Hepatocyte (in vitro differentiated cells): ENCODE measurements at regions not wholly inside any gene's neighbourhood (a gene's known extent, or its start where the extent isn't known, plus 50 kb on each side); places are given as distances from the start of the nearest gene placed in this dataset. TPM values are rescaled to one million over a fixed set of nuclear protein-coding genes. Genes with fewer than 3 reads are reported as not detected.

Experiments
- DNase-seq: peaks from one replicate; pipeline ENCODE4 v3.0.0-alpha.2; 2016; ENCODE audit warnings: low spot score
- H2AFZ ChIP-seq: fragments of 200-600 bp; sonication (generic); 2 replicates; pipeline ENCODE4 v1.6.0; 2016; ENCODE audit warnings: antibody characterized with exemption, mild to moderate bottlenecking
- H3K27ac ChIP-seq: fragments of 200-600 bp; sonication (generic); 2 replicates; pipeline ENCODE4 v1.5.1; 2016; ENCODE audit warnings: mild to moderate bottlenecking
- H3K27me3 ChIP-seq: fragments of 200-600 bp; sonication (generic); 2 replicates; pipeline ENCODE4 v1.6.1; 2016
- H3K36me3 ChIP-seq: fragments of 200-600 bp; sonication (generic); replicated peaks from 2 replicates; pipeline ENCODE4 v1.5.1; 2016; ENCODE audit warnings: low read depth; ENCODE audit not compliant: insufficient read depth
- H3K4me1 ChIP-seq: fragments of 200-600 bp; sonication (generic); 2 replicates; pipeline ENCODE4 v1.5.1; 2016; ENCODE audit warnings: mild to moderate bottlenecking, moderate library complexity; ENCODE audit not compliant: insufficient read depth
- H3K4me2 ChIP-seq: fragments of 200-600 bp; sonication (generic); 2 replicates; pipeline ENCODE4 v1.6.0; 2016
- H3K4me3 ChIP-seq: fragments of 200-600 bp; sonication (generic); 2 replicates; pipeline ENCODE4 v1.5.1; 2016; ENCODE audit warnings: mild to moderate bottlenecking
- H3K79me2 ChIP-seq: fragments of 200-600 bp; sonication (generic); 2 replicates; pipeline ENCODE4 v1.6.0; 2017; ENCODE audit warnings: mild to moderate bottlenecking
- H3K9me2 ChIP-seq: fragments of 200-600 bp; sonication (generic); replicated peaks from 2 replicates; pipeline ENCODE4 v1.6.0; 2017; ENCODE audit warnings: mild to moderate bottlenecking; ENCODE audit not compliant: insufficient read depth
- H3K9me3 ChIP-seq: fragments of 200-600 bp; sonication (generic); 2 replicates; pipeline ENCODE4 v1.5.1; 2016; ENCODE audit warnings: low read depth, mild to moderate bottlenecking
- H4K20me1 ChIP-seq: fragments of 200-600 bp; sonication (generic); 2 replicates; pipeline ENCODE4 v1.6.0; 2016; ENCODE audit warnings: mild to moderate bottlenecking; ENCODE audit not compliant: insufficient read depth, poor library complexity, severe bottlenecking
- EZH2 ChIP-seq: fragments of 200-600 bp; sonication (generic); IDR thresholded peaks from 2 replicates; pipeline ENCODE4 v1.6.1; 2016; ENCODE audit warnings: antibody characterized with exemption, mild to moderate bottlenecking, borderline replicate concordance
- EZH2phosphoT487 ChIP-seq: fragments of 200-600 bp; sonication (generic); IDR thresholded peaks from one replicate; pipeline ENCODE4 v1.6.1; 2018; ENCODE audit warnings: antibody characterized with exemption, mild to moderate bottlenecking, low read depth, moderate library complexity; ENCODE audit not compliant: unreplicated experiment, severe bottlenecking
- WGBS: methylation state at CpG from one replicate; pipeline ENCODE4 v1.1.6; 2016; ENCODE audit warnings: low lambda C conversion rate; ENCODE audit errors: missing lambda C conversion rate; 5-methylcytosine and 5-hydroxymethylcytosine counted together
- small RNA-seq: library from RNA; depleted of rRNA; stranded (forward); fragments of <200 nt; gene quantifications from one replicate; pipeline ENCODE3, GENCODE V24; 2014
- TF ChIP-seq, protein P1 (sequence below): fragments of 200-600 bp; sonication (generic); IDR thresholded peaks from 2 replicates; pipeline ENCODE4 v1.5.1; 2016; ENCODE audit warnings: antibody characterized with exemption, mild to moderate bottlenecking; ENCODE audit not compliant: poor library complexity

- Histone ChIP-seq H3K9me2 (no peaks in the 10 kb centered on the region), H3K79me2 (no peaks in the 10 kb centered on the region), H3K27ac (no peak overlapping the region), H3K36me3 (no peaks in the 10 kb centered on the region), H3K4me2 (no peak overlapping the region), H3K9me3 (no peaks in the 10 kb centered on the region), H3K27me3 (no peaks in the 10 kb centered on the region), H3K4me3 (no peak overlapping the region), H4K20me1 (no peaks in the 10 kb centered on the region), H2AFZ (no peak overlapping the region), H3K4me1 (no peaks in the 10 kb centered on the region)
- TF ChIP-seq, protein P1, sequence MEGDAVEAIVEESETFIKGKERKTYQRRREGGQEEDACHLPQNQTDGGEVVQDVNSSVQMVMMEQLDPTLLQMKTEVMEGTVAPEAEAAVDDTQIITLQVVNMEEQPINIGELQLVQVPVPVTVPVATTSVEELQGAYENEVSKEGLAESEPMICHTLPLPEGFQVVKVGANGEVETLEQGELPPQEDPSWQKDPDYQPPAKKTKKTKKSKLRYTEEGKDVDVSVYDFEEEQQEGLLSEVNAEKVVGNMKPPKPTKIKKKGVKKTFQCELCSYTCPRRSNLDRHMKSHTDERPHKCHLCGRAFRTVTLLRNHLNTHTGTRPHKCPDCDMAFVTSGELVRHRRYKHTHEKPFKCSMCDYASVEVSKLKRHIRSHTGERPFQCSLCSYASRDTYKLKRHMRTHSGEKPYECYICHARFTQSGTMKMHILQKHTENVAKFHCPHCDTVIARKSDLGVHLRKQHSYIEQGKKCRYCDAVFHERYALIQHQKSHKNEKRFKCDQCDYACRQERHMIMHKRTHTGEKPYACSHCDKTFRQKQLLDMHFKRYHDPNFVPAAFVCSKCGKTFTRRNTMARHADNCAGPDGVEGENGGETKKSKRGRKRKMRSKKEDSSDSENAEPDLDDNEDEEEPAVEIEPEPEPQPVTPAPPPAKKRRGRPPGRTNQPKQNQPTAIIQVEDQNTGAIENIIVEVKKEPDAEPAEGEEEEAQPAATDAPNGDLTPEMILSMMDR: no peak
- TF ChIP-seq EZH2: no peak
- no peak for TF ChIP-seq EZH2phosphoT487
- DNase-seq: no peak
- WGBS: 94% methylated on average over 4 of the region's 4 CpGs
Observed at GRCh38 chr11:109364851-109365250, 57.1 kb upstream of the C11orf87 start.

DNA sequence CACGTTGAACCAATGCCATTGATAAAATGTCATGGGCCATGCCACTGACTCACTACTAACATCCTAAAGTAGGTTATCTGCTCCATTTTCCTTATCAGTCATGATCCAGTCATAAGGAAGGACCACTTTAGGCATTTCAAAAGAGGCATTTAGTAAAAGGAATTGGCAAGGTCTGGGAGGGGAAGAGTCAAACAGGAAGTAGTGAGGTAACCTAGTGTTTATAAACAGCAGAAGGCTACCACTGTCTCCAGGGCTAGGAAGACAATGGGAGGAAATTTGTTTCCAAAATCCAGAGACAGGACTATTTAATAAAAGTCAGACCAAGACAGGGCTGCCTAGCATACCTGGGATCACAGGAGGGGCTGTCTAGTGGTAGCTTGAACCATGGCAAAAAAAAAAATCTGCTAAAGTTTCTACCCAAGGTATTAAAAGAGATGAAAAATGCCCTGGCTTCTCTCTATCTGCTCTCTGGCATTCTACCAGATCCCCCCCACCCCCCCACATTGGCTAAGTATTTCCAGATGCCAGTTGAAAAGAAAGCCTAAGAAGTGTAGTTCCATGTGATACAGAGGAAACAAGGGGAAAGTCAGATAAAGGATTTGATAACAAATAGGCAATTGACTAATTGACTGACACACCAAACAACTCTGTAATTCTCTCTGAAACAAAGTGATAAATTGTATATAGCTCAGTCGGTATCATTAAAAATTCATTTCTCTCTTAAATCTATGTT is 50.4 kb upstream of the C11orf87 start:
- H3K36me3 ChIP-seq: no peaks in the 10 kb centered on the region
- no peaks in the 10 kb centered on the region for H3K27me3 ChIP-seq
- WGBS: 61% methylated on average over 2 of the region's 2 CpGs
- H3K4me1 ChIP-seq: no peaks in the 10 kb centered on the region
- DNase-seq: no peak
- H3K4me3 ChIP-seq: no peak overlapping the region
- H3K9me3 ChIP-seq: no peaks in the 10 kb centered on the region
- H4K20me1 ChIP-seq: no peaks in the 10 kb centered on the region
- no peak overlapping the region for H2AFZ ChIP-seq
- no peaks in the 10 kb centered on the region for H3K9me2 ChIP-seq
- no peak overlapping the region for H3K4me2 ChIP-seq
- no peaks in the 10 kb centered on the region for H3K79me2 ChIP-seq
- no peak overlapping the region for H3K27ac ChIP-seq
- no peak for TF ChIP-seq EZH2
- TF ChIP-seq, protein P1: no peak
- TF ChIP-seq EZH2phosphoT487: no peak

Small RNA genes lying in the stretch of these regions (small RNA-seq; reads per million reads assigned to genes)
- gene RF00157 (not detected), gene RNA5SP349 (not detected), gene RNU6-654P (not detected)
